Stimulated activated CD8-positive, alpha-beta memory T cell treated with anti-CD3 and anti-CD28 coated beads, Interleukin-15, amount 100 ng/mL, for 24 hours (primary cell): ENCODE measurements at regions not wholly inside any gene's neighbourhood (a gene's known extent, or its start where the extent isn't known, plus 50 kb on each side); places are given as distances from the start of the nearest gene placed in this dataset.

Source experiments
- DNase-seq: peaks from one replicate; pipeline ENCODE4 v3.0.0-alpha.2; 2020; ENCODE audit warnings: low read depth

GRCh38 chr11:115721296-115721995 lies 217.2 kb upstream of the CADM1 start:
- no peak for DNase-seq

- no peak for DNase-seq
These were observed 216.5 kb upstream of the CADM1 start for GRCh38 chr11:115720602-115721245.

DNA sequence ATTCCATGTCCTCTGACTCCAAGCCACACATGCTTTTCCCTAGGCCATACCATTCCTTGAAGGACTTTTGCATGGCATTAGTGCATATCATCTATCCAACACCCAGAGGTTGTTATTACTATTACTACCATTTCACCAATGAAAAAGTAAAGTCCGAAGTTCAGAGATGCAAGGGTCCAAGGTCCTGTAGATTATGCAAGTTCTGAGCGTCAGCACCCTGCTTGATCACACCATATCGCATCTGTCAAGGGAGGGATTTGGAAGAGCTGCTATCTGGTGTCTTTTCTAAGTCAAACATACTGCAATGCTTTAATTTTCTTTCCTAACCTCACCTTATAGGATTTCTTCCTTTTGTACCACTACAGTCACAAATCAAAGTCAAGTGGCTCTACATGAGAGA lies 214.7 kb upstream of the CADM1 start:
- DNase-seq = no peak

GRCh38 chr11:115718106-115718505 lies 213.9 kb upstream of the CADM1 start:
- no peak for DNase-seq

GRCh38 chr11:115716601-115717529 lies 212.7 kb upstream of the CADM1 start:
- no peak for DNase-seq

GRCh38 chr11:115716080-115716479 lies 211.9 kb upstream of the CADM1 start:
- no peak for DNase-seq

DNA sequence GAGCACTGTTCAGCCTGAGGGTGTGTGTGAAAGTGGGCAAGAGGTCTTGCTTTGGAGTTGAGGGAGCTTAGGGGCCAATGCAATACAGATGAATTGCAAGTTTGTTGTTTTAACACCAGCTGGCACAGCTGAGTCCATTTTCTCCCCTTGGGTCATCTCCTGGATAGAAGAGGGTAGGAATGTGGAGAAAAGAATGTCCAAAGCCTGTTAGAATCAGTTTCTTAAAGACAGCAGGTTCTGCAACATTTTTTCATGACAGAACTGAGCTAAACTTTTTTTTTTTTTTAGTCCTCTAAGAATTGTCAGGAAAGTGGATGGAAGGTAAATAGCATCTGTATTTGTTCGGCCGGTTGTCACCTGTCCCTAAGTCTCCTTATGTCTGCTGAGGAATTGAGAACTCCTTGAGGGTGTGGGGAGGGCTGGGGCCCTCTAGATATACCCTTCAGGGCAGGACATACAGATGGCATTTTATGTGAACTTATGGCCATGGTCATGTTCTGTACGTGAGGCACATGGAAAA lies 211.1 kb upstream of the CADM1 start:
- no peak for DNase-seq

DNA sequence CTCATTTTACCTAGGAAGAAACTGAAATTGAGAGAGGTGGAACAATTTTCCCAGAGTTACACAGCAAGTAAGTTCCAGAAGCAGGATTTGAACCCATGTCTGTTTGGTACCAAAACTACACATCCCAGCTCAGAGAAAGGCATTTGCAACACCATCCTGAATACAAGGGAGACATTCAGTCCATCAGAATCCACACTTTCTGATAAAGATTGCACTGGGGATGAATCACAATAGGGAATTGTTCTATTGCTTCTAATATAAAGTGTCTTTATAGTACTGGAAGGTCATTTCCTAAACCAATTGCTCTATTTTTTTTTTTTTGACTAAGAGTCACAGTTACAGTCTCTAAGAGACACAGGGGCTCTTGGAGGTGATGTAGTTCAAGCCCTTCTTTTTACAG lies 208.1 kb upstream of the CADM1 start:
- no peak for DNase-seq

DNA sequence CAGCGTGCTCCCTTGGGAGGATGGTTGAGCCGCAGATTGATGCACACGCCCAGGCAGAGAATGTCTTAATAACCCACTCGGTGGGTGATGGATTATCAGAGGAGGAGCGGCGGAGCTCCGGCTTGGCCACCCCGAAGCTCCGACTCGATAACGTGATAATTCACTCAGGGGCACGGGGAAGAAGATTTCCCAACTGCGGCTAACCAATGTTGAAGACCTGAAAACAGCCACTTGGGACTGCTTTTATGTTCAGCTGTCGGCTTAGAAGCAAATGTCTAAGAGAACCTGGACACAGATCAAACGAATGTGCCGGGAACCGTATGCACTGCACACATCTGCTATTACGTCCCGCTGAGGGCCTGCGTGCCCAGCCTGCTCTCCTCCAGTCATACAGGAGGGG lies 206.8 kb upstream of the CADM1 start:
- no peak for DNase-seq

GRCh38 chr11:115710426-115710825 lies 206.2 kb upstream of the CADM1 start:
- DNase-seq = no peak

DNA sequence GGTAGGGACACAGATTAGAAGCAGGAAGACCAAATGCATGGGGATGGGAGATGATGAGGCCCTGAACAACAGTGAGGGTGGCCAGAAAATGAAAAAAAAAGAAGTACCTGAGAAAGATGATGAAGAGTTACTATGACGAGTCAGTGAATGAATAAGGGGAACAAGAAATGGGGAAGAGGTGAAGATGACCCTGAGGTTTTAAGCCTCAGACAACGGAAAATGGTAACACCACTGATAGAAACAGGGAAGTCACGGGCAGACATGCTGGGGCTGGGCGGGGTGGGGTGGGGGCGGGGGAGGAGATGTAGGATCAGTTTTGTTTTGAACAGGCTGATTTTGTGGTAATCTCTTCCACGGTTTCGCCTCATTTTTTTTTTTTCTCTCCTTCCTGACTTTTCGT lies 205.1 kb upstream of the CADM1 start:
- DNase-seq = no peak

DNA sequence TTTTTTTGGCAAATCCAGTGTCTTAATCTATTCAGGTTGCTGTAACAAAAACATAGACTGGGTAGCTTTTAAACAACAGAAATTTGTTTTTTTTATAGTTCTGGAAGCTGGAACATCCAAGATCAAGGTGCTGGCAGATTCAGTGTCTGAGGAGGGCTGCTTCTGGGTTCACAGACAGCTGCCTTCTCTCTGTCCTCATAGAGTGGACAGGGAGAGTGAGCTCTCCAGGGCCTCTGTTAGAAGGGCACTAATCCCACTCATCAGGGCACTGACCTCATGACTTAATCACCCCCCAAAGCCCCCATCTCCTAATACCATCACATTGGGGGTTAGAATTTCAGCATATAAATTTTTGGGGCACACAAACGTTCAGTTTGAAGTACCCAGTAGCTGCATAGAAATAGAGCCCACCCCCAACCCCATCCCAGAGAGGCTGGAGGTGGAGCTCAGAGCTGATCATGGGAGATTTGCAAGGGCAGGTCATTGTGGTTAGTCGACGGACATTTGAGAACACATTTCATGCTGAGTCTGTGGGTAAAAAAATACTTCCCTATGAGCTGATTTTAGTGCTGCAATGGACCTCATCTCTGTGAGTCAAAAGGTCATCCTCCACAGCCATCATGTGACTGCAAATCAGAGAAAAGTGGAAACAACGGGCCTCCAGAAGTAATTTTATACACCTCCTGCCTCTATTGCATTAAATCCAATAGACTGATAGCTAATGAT lies 203.1 kb upstream of the CADM1 start:
- DNase-seq = no peak

GRCh38 chr11:115706626-115707135 lies 202.5 kb upstream of the CADM1 start:
- no peak for DNase-seq

- no peak for DNase-seq
These were observed 201.0 kb upstream of the CADM1 start for GRCh38 chr11:115705200-115705599.

DNA sequence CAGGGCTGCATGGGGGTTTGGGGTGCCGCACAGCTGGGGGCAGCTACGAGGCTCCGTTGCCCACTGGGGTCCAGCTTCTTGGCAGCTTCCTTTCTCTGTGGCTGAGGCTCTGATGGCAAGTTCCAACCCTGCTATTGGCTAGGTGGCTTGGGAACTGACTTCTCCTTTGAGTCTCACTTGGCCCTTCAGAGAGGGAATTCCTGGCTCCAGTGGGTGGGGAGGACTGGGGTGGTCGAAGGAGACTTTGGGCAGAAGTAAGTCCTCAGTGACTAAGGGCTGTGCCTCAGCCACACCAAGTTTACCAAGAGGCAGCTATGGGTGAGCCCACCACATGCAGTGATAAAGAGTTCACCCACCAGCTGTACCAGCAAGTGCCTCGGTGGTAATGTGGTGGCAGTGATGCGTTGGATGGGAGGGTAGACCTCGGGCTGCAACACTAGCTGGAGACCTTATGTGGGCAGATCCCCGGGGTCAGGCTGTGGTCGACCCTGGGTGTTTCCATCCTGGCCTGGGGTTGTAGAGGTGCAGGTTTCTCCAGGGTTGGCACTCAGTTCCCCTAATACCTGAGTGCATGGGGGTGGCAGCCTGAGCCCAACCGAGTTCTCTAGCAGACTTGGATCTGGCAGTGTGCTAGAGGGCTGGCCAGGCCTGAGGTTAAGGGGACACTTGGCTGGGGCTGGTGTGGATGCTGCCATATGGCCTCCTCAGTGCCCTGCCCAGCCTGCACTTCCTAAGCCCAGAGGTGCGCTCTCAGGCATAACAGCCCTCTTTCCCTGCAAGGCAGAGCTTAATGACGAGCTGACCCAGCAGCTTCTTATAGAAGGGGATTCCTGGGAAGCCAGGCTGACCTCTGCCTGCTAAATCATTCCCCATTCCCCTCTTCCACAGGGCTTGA lies 197.0 kb upstream of the CADM1 start:
- no peak for DNase-seq

GRCh38 chr11:115700496-115700895 lies 196.3 kb upstream of the CADM1 start:
- no peak for DNase-seq

DNA sequence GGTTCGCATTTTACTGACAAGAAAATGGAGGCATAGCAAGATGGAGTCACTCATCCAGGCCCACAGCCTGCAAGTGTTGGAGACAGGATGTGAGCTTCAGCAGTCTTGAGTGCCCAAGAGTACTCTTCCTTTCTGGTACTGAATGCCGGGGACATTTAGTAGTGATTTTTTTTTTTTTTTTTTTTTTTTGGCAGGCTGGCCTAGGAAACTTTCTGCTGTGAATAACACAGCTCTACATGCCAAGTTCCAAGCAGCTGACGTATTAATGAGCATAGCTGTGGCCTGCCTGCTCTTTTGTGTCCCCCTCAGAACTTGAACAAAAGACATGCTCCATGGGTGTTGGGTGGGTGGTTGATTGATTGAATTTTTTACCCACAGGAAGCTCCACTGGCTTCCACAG lies 195.5 kb upstream of the CADM1 start:
- DNase-seq = no peak

DNA sequence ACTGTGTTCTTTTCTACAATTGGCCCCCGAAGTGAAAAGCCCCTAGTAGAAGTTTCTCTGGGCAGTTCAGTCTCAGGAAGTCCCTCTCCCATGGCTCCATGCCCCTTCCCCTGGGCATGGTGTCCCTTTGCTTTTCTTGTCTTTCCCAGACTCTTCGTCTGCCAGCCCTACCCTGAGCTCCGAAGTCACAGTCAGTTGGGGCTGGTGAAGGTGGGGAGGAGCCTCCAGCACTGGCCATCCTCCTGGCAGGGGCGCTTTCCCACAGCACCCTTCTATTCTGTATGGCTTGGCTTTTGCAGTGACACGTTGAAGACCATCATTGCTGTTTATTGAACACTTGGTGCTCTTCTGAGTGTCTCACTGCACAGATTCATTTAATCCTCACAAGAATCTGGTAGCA lies 195.1 kb upstream of the CADM1 start:
- DNase-seq = no peak

DNA sequence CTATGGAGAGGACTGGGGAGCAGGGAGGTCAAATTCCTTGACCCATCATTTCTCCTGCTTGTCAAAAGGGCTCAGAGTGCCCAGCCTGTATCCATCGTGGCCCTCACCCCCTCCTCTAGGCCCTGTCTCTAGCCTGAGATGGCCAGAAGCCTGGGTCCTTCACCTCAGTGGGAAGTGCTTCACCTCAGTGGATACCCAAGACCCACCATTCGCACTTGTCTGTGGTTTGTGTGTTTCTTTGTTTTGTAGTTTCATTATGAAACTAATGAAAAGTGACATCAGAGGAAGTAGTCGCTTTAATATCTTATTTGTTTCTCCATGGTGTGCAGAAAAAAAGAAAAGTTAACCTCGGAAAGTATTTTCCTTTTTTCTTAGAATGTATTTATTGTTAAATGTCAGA lies 194.0 kb upstream of the CADM1 start:
- no peak for DNase-seq

DNA sequence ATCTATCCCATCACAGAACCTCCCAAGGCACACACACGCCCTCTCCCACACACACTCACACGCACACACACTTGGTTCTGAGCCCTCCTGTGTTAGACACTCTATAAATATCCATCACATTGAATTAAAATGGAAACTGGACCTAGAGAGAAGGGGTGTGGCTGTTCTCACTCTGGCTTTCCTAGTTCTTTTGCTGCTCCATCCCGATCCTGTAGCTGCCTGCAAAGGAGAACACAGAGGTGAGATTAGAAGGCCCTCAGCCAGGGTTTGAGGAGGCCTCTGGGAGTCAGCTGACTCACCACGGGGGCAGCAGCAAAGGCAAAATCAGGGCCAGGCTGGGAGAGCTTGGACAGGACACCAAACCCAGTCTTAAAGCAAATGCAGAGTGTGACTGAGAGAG lies 192.3 kb upstream of the CADM1 start:
- no peak for DNase-seq
